Muscle of leg (tissue), 3 donors: ENCODE measurements at regions not wholly inside any gene's neighbourhood (a gene's known extent, or its start where the extent isn't known, plus 50 kb on each side); places are given as distances from the start of the nearest gene placed in this dataset.

Experiments used
- DNase-seq: peaks from one replicate; pipeline ENCODE4 v3.0.0; 2013
- H3K27ac ChIP-seq: one replicate; pipeline ENCODE4 v1.5.1; 2013; ENCODE audit warnings: mild to moderate bottlenecking, low read length, control low read depth
- H3K27me3 ChIP-seq: one replicate; pipeline ENCODE4 v1.6.1; 2013; ENCODE audit warnings: low read length; ENCODE audit not compliant: control insufficient read depth, insufficient read depth
- H3K36me3 ChIP-seq: one replicate; pipeline ENCODE4 v1.6.1; 2013; ENCODE audit warnings: low read length; ENCODE audit not compliant: control insufficient read depth, insufficient read depth
- H3K4me1 ChIP-seq: one replicate; pipeline ENCODE4 v1.6.1; 2013; ENCODE audit warnings: low read length; ENCODE audit not compliant: control insufficient read depth, insufficient read depth
- H3K4me3 ChIP-seq: one replicate; pipeline ENCODE4 v1.5.1; 2013; ENCODE audit warnings: low read length, control low read depth
- H3K9me3 ChIP-seq: replicated peaks from 2 replicates; pipeline ENCODE4 v1.6.1; 2013; ENCODE audit warnings: low read depth, low read length; ENCODE audit not compliant: control insufficient read depth
- WGBS: methylation state at CpG from one replicate; pipeline ENCODE4 v1.1.5; 2013; ENCODE audit warnings: missing lambda C conversion rate; ENCODE audit not compliant: insufficient coverage; 5-methylcytosine and 5-hydroxymethylcytosine counted together

DNA sequence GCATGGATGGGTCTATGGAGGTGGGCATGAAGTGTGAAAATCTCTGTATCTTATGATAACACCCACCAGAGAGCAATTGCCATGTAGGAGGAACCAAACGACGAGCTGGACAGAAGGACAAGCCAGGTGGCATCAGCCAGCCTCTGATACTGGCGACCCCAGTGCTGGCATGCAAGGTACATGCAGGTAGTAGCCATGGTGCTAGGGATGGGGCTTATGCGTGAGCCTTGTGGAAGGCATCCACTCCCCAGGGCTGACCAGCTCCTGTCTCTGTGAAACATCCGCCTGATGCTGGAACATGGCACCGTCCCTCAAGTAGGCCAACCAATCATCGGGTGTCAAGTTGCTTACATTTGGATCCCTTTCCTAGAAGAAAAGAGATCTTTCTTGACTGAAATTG is 412.9 kb downstream of the GADD45G start:
- Histone ChIP-seq H3K4me3 (no peak overlapping the region), H3K9me3 (peaks cover 5% of the 10 kb centered on the region), H3K27me3 (peaks cover 8% of the 10 kb centered on the region), H3K36me3 (no peaks in the 10 kb centered on the region), H3K4me1 (peaks cover 18% of the 10 kb centered on the region), H3K27ac (no peak overlapping the region)
- WGBS: 79% methylated on average over 6 of the region's 7 CpGs
- DNase-seq: no peak

DNA sequence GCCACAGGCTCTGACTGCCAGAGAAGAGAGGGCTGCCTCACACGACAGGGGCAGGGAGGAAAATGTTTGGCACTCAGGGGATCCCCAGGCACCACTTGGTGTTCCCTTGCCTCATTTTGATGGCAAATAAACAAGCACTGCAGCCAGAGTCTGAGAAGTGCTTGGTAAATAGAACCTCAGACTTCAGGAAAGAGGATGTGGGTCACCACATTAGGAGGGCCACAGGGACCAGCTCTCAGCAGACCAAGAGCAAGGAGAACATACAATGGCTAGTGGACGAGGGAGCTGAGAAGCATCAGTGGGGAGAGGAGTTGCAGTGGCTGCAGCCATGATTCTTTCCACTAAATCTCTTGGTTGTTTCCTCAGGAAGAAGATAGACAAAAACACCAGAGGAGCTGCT is 413.9 kb downstream of the GADD45G start:
- no peak overlapping the region for H3K27ac ChIP-seq
- 15% methylated on average over 1 of the region's 2 CpGs for WGBS
- H3K9me3 ChIP-seq: peaks cover 5% of the 10 kb centered on the region
- no peaks in the 10 kb centered on the region for H3K36me3 ChIP-seq
- peaks cover 8% of the 10 kb centered on the region for H3K27me3 ChIP-seq
- H3K4me1 ChIP-seq: peaks cover 18% of the 10 kb centered on the region
- no peak overlapping the region for H3K4me3 ChIP-seq
- DNase-seq: no peak

DNA sequence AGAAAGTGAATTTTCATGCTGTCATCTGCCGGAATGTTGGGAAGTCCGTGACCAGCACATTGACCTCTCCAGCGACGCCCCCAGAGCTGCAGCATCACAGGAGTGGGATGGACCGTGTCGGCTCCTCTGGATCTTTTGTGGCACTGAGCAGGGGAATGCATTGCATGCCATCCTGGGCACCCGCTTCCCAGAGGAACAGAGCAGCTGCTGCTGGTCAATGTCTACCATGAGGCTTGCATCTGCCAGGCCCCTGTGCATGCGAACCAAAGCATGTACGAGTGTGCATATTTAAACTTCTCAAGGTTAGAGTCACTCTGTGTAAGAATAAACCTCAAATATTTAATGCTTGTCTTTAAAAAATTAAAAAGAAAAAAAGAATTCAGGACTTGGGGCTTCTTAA is 414.8 kb downstream of the GADD45G start:
- Histone ChIP-seq H3K36me3 (no peaks in the 10 kb centered on the region), H3K4me1 (peaks cover 18% of the 10 kb centered on the region), H3K4me3 (no peak overlapping the region), H3K27me3 (peaks cover 8% of the 10 kb centered on the region), H3K9me3 (peaks cover 5% of the 10 kb centered on the region), H3K27ac (no peak overlapping the region)
- no peak for DNase-seq
- WGBS: 73% methylated on average over 7 of the region's 9 CpGs

DNA sequence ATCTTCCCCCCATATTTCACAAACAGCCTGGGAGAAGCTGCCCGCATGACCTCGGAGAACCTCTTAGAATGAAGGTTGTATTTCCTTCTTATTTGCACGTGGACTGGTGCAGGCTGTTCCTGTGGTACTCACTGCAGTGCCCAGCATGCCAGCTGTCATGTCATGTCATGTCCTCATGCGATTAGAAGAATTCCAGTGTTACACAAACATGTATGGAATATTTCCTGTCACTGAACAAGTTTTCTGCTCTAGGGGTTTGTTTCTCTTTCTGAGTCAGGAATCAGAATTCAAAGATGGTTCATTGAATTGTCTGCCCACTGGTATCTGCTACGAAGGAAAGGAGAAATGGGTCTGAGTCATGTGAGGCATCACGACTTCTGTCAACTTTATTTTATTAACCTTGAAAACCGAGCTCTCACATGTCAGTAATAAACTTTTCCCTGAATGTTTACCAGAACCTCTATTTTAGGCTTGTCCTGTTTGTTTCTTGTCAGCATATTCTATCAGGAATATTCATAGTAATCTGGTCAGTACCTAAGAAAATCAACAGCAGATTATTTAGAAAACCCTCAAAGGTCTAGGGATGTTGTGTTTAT is 415.6 kb downstream of the GADD45G start:
- peak; percentile 40 for DNase-seq

DNA sequence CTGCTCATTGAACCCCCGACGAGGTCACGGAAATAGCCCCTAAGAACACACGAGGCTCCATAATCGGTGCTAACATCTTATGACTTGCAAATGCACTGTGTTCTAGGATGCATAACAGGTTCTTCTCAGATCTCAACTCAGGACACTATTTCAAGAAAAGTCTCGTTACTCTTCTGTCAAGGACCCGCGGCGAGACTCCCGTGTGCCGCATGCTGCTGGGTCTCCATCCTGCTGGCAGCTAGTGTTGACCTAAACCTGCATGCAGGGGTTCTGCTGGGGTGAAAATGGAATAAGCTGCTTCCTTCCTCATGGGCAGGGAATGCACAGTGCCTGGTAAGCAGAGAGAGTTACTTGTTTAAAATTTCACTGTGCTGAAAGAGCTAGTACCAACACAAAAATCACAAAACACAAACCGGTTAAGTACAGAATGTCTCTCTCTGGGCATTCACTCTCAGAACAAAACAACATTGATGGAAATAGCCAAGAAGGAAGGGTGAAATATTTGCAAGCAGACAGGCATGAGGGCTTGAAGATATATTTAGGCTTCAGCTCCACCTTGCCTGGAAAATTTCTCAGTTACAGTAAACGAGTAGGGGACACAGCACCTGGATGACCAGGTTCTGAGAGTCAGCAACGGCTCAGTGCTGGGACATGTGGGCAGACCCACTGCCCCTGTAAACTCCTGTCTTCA is 416.5 kb downstream of the GADD45G start:
- peaks cover 5% of the 10 kb centered on the region for H3K9me3 ChIP-seq
- H3K27ac ChIP-seq: no peak overlapping the region
- peaks cover 8% of the 10 kb centered on the region for H3K27me3 ChIP-seq
- H3K4me1 ChIP-seq: peaks cover 23% of the 10 kb centered on the region
- 88% methylated on average over 11 of the region's 14 CpGs for WGBS
- no peak for DNase-seq
- H3K36me3 ChIP-seq: no peaks in the 10 kb centered on the region
- no peak overlapping the region for H3K4me3 ChIP-seq

More for the DNA sequence above, 415.6 kb downstream of the GADD45G start:
- Histone ChIP-seq H3K27ac (no peak overlapping the region), H3K4me1 (peaks cover 19% of the 10 kb centered on the region), H3K9me3 (peaks cover 5% of the 10 kb centered on the region), H3K36me3 (no peaks in the 10 kb centered on the region), H3K27me3 (peaks cover 8% of the 10 kb centered on the region), H3K4me3 (no peak overlapping the region)
- WGBS: 80% methylated on average over 3 of the region's 7 CpGs

GRCh38 chr9:90022474-90022873 is 417.7 kb downstream of the GADD45G start:
- H3K27ac ChIP-seq: no peak overlapping the region
- H3K4me3 ChIP-seq: no peak overlapping the region
- peaks cover 5% of the 10 kb centered on the region for H3K9me3 ChIP-seq
- peaks cover 23% of the 10 kb centered on the region for H3K4me1 ChIP-seq
- H3K36me3 ChIP-seq: no peaks in the 10 kb centered on the region
- peaks cover 8% of the 10 kb centered on the region for H3K27me3 ChIP-seq
- WGBS: 100% methylated on average over 3 of the region's 3 CpGs
- no peak for DNase-seq

DNA sequence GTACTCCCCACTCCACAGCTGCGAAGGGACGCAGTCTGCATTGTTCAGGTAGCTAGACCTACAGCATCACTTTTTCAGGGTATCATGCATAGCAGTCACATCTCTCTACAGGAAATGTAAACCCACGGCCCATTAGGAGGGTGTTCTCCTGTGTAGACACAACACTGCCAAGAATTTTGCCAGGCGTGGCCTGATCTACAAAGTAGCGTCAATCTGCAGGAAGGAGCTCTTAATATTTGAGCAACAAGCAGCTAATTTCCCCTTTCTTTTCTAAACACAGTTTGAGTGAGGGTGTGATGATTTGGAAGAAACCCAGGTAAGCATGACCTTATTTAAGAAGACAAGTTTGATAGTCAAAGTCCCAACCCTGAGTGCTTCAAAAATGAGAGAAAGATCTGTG is 419.0 kb downstream of the GADD45G start:
- no peak overlapping the region for H3K27ac ChIP-seq
- peaks cover 4% of the 10 kb centered on the region for H3K27me3 ChIP-seq
- H3K4me1 ChIP-seq: peaks cover 18% of the 10 kb centered on the region
- no peak for DNase-seq
- H3K9me3 ChIP-seq: peaks cover 5% of the 10 kb centered on the region
- H3K36me3 ChIP-seq: no peaks in the 10 kb centered on the region
- WGBS: 75% methylated on average over 2 of the region's 5 CpGs
- H3K4me3 ChIP-seq: no peak overlapping the region

DNA sequence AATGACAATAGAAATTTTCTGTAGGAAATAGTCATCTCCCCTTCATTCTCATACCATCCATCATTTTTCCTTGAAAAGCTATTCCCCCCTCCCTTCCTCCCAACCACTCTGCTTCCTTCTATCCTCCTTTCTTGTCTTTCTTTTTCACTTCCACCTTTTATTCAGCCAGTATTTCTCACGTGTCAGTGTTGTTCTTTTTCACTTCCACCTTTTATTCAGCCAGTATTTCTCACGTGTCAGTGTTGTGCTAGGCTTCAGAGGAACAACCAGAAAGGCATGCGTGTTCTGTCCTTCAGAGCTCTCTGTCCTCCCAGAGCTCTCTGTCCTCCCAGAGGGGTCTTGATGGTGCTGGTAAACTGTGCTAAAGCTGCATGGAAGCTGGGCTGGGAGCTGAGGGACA is 419.6 kb downstream of the GADD45G start:
- WGBS: no CpG with 5 or more reads among the region's 3 CpGs
- Histone ChIP-seq H3K27me3 (no peaks in the 10 kb centered on the region), H3K9me3 (peaks cover 5% of the 10 kb centered on the region), H3K36me3 (no peaks in the 10 kb centered on the region), H3K4me3 (no peak overlapping the region), H3K4me1 (peaks cover 13% of the 10 kb centered on the region), H3K27ac (no peak overlapping the region)
- no peak for DNase-seq

DNA sequence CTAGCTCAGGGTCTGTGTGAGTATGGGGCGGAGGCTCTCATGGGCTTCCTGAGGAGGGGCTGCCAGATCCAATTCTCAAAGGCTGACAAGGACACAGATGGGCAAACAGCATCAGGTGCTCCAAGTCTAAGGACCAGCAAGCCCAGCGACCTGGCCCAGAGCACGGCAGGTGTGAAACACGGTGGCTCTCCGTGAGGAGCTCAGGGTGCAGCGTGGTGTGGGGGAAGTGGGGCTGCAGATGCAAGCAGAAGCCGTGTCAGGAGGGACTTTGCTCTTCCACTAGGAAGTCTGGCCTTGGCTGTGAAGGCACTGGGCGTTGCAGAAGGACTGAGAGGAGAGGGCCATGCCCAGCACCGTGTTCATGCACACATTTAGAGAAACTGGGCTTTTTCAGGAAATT is 420.0 kb downstream of the GADD45G start:
- WGBS: 76% methylated on average over 9 of the region's 9 CpGs

GRCh38 chr9:90025816-90026215 is 421.0 kb downstream of the GADD45G start:
- peak; percentile 12 for DNase-seq
- Histone ChIP-seq H3K4me3 (no peak overlapping the region), H3K36me3 (no peaks in the 10 kb centered on the region), H3K9me3 (peaks cover 5% of the 10 kb centered on the region), H3K27ac (no peak overlapping the region), H3K27me3 (no peaks in the 10 kb centered on the region), H3K4me1 (peaks cover 5% of the 10 kb centered on the region)
- WGBS: 50% methylated on average over 3 of the region's 3 CpGs

More for the DNA sequence above, 420.0 kb downstream of the GADD45G start:
- Histone ChIP-seq H3K9me3 (peaks cover 5% of the 10 kb centered on the region), H3K36me3 (no peaks in the 10 kb centered on the region), H3K27ac (no peak overlapping the region), H3K27me3 (no peaks in the 10 kb centered on the region), H3K4me1 (peaks cover 9% of the 10 kb centered on the region), H3K4me3 (no peak overlapping the region)
- no peak for DNase-seq
